Endothelial cell of umbilical vein (primary cell): ENCODE measurements at regions not wholly inside any gene's neighbourhood (a gene's known extent, or its start where the extent isn't known, plus 50 kb on each side); places are given as distances from the start of the nearest gene placed in this dataset.
"Not testable (repeated sequence)": the region's sequence is repeated elsewhere in the genome, so short reads cannot be mapped to it uniquely, and the experiment has no call there.

ENCODE experiments used
- CTCF ChIP-seq, 2 donors: IDR thresholded peaks; 1 replicate in 1 of 2; 2 replicates in 1 of 2; pipeline ENCODE4 v1.5.1; 2011; ENCODE audit warnings: low read length in 2 of 2, mild to moderate bottlenecking in 2 of 2, moderate library complexity in 2 of 2, control low read depth in 1 of 2, inconsistent platforms in 1 of 2, low read depth in 1 of 2; ENCODE audit not compliant: insufficient read depth in 1 of 2; ENCODE audit errors: extremely low read depth in 1 of 2
- EZH2 ChIP-seq: IDR thresholded peaks from 2 replicates; pipeline ENCODE4 v1.6.1; 2012; ENCODE audit warnings: borderline replicate concordance, low read depth, mild to moderate bottlenecking, moderate library complexity, low read length, inconsistent platforms; ENCODE audit not compliant: severe bottlenecking
- FOS ChIP-seq: IDR thresholded peaks from 2 replicates; pipeline ENCODE4 v1.6.1; 2011; ENCODE audit warnings: mild to moderate bottlenecking, low read length, moderate library complexity, borderline replicate concordance; ENCODE audit not compliant: insufficient read depth
- GATA2 ChIP-seq: IDR thresholded peaks from 2 replicates; pipeline ENCODE4 v1.7.0; 2011; ENCODE audit warnings: low read depth, mild to moderate bottlenecking, moderate library complexity, mixed read lengths, low read length; ENCODE audit not compliant: insufficient read length, insufficient read depth
- MAX ChIP-seq: IDR thresholded peaks from 2 replicates; pipeline ENCODE4 v1.6.1; 2011; ENCODE audit not compliant: insufficient read depth, insufficient read length
- MYC ChIP-seq: IDR thresholded peaks from one replicate; pipeline ENCODE4 v1.6.1; 2011; ENCODE audit warnings: mild to moderate bottlenecking, low read depth, low read length
- POLR2A ChIP-seq: IDR thresholded peaks from 2 replicates; pipeline ENCODE4 v1.6.1; 2012; ENCODE audit warnings: low read depth, mild to moderate bottlenecking, control low read depth, low read length
- POLR2AphosphoS5 ChIP-seq: IDR thresholded peaks from 2 replicates; pipeline ENCODE4 v1.6.1; 2012; ENCODE audit warnings: low read depth, mild to moderate bottlenecking, control low read depth, low read length, moderate library complexity; ENCODE audit not compliant: insufficient read depth

GRCh38 chr4:22598113-22599047 is 82.5 kb upstream of the ADGRA3 start:
- not testable (repeated sequence) for TF ChIP-seq POLR2A; CTCF (IDR thresholded peaks at IDR 0.05; ENCODE audit: extremely low read depth in 1 of 2, insufficient read depth in 1 of 2, low read depth in 1 of 2, low read length in 2 of 2); EZH2; GATA2; POLR2AphosphoS5; FOS; MYC; MAX
